HUES64 (cell line): ENCODE measurements at regions not wholly inside any gene's neighbourhood (a gene's known extent, or its start where the extent isn't known, plus 50 kb on each side); places are given as distances from the start of the nearest gene placed in this dataset.

Experiments
- H3K27ac ChIP-seq: 2 replicates; pipeline ENCODE4 v1.7.0; 2013; ENCODE audit warnings: low read depth, low read length, inconsistent platforms
- H3K27me3 ChIP-seq: 2 replicates; pipeline ENCODE4 v1.6.1; 2013; ENCODE audit warnings: mild to moderate bottlenecking, low read length; ENCODE audit not compliant: insufficient read depth
- H3K36me3 ChIP-seq: 2 replicates; pipeline ENCODE4 v1.6.1; 2013; ENCODE audit warnings: mild to moderate bottlenecking, low read length; ENCODE audit not compliant: insufficient read depth
- H3K4me1 ChIP-seq: 2 replicates; pipeline ENCODE4 v1.6.1; 2013; ENCODE audit warnings: mild to moderate bottlenecking, low read length, moderate library complexity; ENCODE audit not compliant: insufficient read depth
- H3K4me3 ChIP-seq: 2 replicates; pipeline ENCODE4 v1.5.1; 2013; ENCODE audit warnings: mild to moderate bottlenecking, low read length, moderate library complexity
- H3K9ac ChIP-seq: 2 replicates; pipeline ENCODE4 v1.6.1; 2013; ENCODE audit warnings: mild to moderate bottlenecking, low read depth, low read length
- H3K9me3 ChIP-seq: 2 replicates; pipeline ENCODE4 v1.6.1; 2013; ENCODE audit warnings: low read depth, low read length; ENCODE audit not compliant: insufficient read depth
- WGBS: fragments of 150-250, 120-280 bp; methylation state at CpG from one replicate; pipeline ENCODE4 v1.1.7; 2013; ENCODE audit warnings: missing lambda C conversion rate; 5-methylcytosine and 5-hydroxymethylcytosine counted together

- no peak overlapping the region for H3K4me3 ChIP-seq
- no peaks in the 10 kb centered on the region for H3K27me3 ChIP-seq
- peaks cover 11% of the 10 kb centered on the region for H3K4me1 ChIP-seq
These were observed 108.8 kb downstream of the NAA11 start for GRCh38 chr4:79217025-79217424.

GRCh38 chr4:79213702-79214101, 112.2 kb downstream of the NAA11 start:
- H3K9me3 ChIP-seq = no peaks in the 10 kb centered on the region
- no peaks in the 10 kb centered on the region for H3K27me3 ChIP-seq
- peaks cover 11% of the 10 kb centered on the region for H3K4me1 ChIP-seq
- H3K4me3 ChIP-seq = no peak overlapping the region
- H3K9ac ChIP-seq = no peak overlapping the region
- H3K27ac ChIP-seq = no peak overlapping the region
- no peaks in the 10 kb centered on the region for H3K36me3 ChIP-seq

More at GRCh38 chr4:79217025-79217424, 108.8 kb downstream of the NAA11 start:
- no peak overlapping the region for H3K27ac ChIP-seq
- no peaks in the 10 kb centered on the region for H3K9me3 ChIP-seq
- no peaks in the 10 kb centered on the region for H3K36me3 ChIP-seq
- no peak overlapping the region for H3K9ac ChIP-seq

- Histone ChIP-seq H3K4me3 (no peak overlapping the region), H3K9ac (no peak overlapping the region), H3K36me3 (no peaks in the 10 kb centered on the region), H3K27me3 (no peaks in the 10 kb centered on the region), H3K27ac (no peak overlapping the region), H3K9me3 (no peaks in the 10 kb centered on the region), H3K4me1 (peaks cover 11% of the 10 kb centered on the region)
These were observed 112.9 kb downstream of the NAA11 start for GRCh38 chr4:79213010-79213409.

- Histone ChIP-seq H3K27me3 (no peaks in the 10 kb centered on the region), H3K4me3 (no peak overlapping the region), H3K4me1 (peaks cover 7% of the 10 kb centered on the region), H3K36me3 (no peaks in the 10 kb centered on the region), H3K27ac (no peak overlapping the region), H3K9me3 (no peaks in the 10 kb centered on the region), H3K9ac (no peak overlapping the region)
- 96% methylated on average over 2 of the region's 4 CpGs for WGBS
These were observed 113.5 kb downstream of the NAA11 start for GRCh38 chr4:79212311-79212710.

- peaks cover 5% of the 10 kb centered on the region; the same call in 1 of the 2 replicates for H3K9me3 ChIP-seq
- H3K9ac ChIP-seq = no peak overlapping the region
- no peaks in the 10 kb centered on the region for H3K27me3 ChIP-seq
- no peaks in the 10 kb centered on the region for H3K4me1 ChIP-seq
- no peaks in the 10 kb centered on the region for H3K36me3 ChIP-seq
- H3K4me3 ChIP-seq = no peak overlapping the region
- 92% methylated on average over 2 of the region's 3 CpGs for WGBS
- no peak overlapping the region for H3K27ac ChIP-seq
These were observed 114.4 kb downstream of the NAA11 start for GRCh38 chr4:79211490-79211889.

GRCh38 chr4:79210636-79211049, 115.2 kb downstream of the NAA11 start:
- no peaks in the 10 kb centered on the region for H3K27me3 ChIP-seq
- H3K9ac ChIP-seq = no peak overlapping the region
- no peak overlapping the region for H3K4me3 ChIP-seq
- 98% methylated on average over 7 of the region's 7 CpGs for WGBS
- no peaks in the 10 kb centered on the region for H3K4me1 ChIP-seq
- H3K9me3 ChIP-seq = peaks cover 13% of the 10 kb centered on the region
- H3K36me3 ChIP-seq = no peaks in the 10 kb centered on the region
- no peak overlapping the region for H3K27ac ChIP-seq

- no peak overlapping the region for H3K9ac ChIP-seq
- H3K36me3 ChIP-seq = no peaks in the 10 kb centered on the region
- WGBS = 95% methylated on average over 14 of the region's 14 CpGs
- H3K27me3 ChIP-seq = no peaks in the 10 kb centered on the region
- H3K4me3 ChIP-seq = no peak overlapping the region
- no peaks in the 10 kb centered on the region for H3K4me1 ChIP-seq
- H3K9me3 ChIP-seq = peaks cover 14% of the 10 kb centered on the region
- no peak overlapping the region for H3K27ac ChIP-seq
These were observed 115.8 kb downstream of the NAA11 start for GRCh38 chr4:79209822-79210635.

GRCh38 chr4:79209081-79209480, 116.8 kb downstream of the NAA11 start:
- no peaks in the 10 kb centered on the region for H3K27me3 ChIP-seq
- WGBS = 93% methylated on average over 3 of the region's 3 CpGs
- peaks cover 14% of the 10 kb centered on the region for H3K9me3 ChIP-seq
- no peaks in the 10 kb centered on the region for H3K36me3 ChIP-seq
- H3K4me3 ChIP-seq = no peak overlapping the region
- no peak overlapping the region for H3K9ac ChIP-seq
- H3K4me1 ChIP-seq = no peaks in the 10 kb centered on the region
- no peak overlapping the region for H3K27ac ChIP-seq

GRCh38 chr4:79207281-79207680, 118.6 kb downstream of the NAA11 start:
- H3K36me3 ChIP-seq = no peaks in the 10 kb centered on the region
- no peak overlapping the region for H3K9ac ChIP-seq
- H3K9me3 ChIP-seq = peaks cover 14% of the 10 kb centered on the region
- H3K4me3 ChIP-seq = no peak overlapping the region
- no peak overlapping the region for H3K27ac ChIP-seq
- H3K4me1 ChIP-seq = no peaks in the 10 kb centered on the region
- no peaks in the 10 kb centered on the region for H3K27me3 ChIP-seq

GRCh38 chr4:79206660-79207059, 119.2 kb downstream of the NAA11 start:
- Histone ChIP-seq H3K9ac (no peak overlapping the region), H3K27ac (no peak overlapping the region), H3K27me3 (no peaks in the 10 kb centered on the region), H3K4me3 (no peak overlapping the region), H3K4me1 (no peaks in the 10 kb centered on the region), H3K36me3 (no peaks in the 10 kb centered on the region), H3K9me3 (peaks cover 14% of the 10 kb centered on the region)
- 98% methylated on average over 4 of the region's 4 CpGs for WGBS

GRCh38 chr4:79205121-79205520, 120.7 kb downstream of the NAA11 start:
- H3K27ac ChIP-seq = no peak overlapping the region
- WGBS = 77% methylated on average over 3 of the region's 3 CpGs

GRCh38 chr4:79201971-79202370, 123.9 kb downstream of the NAA11 start:
- Histone ChIP-seq H3K9me3 (peaks cover 14% of the 10 kb centered on the region), H3K9ac (no peak overlapping the region), H3K36me3 (no peaks in the 10 kb centered on the region), H3K27ac (no peak overlapping the region), H3K27me3 (no peaks in the 10 kb centered on the region), H3K4me3 (no peak overlapping the region), H3K4me1 (no peaks in the 10 kb centered on the region; the same call in 1 of the 2 replicates)
- 100% methylated on average over 1 of the region's 2 CpGs for WGBS

More at GRCh38 chr4:79205121-79205520, 120.7 kb downstream of the NAA11 start:
- Histone ChIP-seq H3K9ac (no peak overlapping the region), H3K4me1 (no peaks in the 10 kb centered on the region), H3K9me3 (peaks cover 14% of the 10 kb centered on the region), H3K36me3 (no peaks in the 10 kb centered on the region), H3K4me3 (no peak overlapping the region), H3K27me3 (no peaks in the 10 kb centered on the region)
